CD4-positive, CD25-positive, alpha-beta regulatory T cell (primary cell): ENCODE measurements at regions not wholly inside any gene's neighbourhood (a gene's known extent, or its start where the extent isn't known, plus 50 kb on each side); places are given as distances from the start of the nearest gene placed in this dataset.

Source experiments
- ATAC-seq, 2 donors: fragments of 150-1000 bp; cut with Tn5 transposase; one replicate each; pipeline ENCODE4 v1.10.0; 2021; ENCODE audit warnings: low read depth in 2 of 2, moderate number of reproducible peaks in 2 of 2, moderate library complexity in 1 of 2
- DNase-seq, 3 donors: peaks; one replicate each; pipeline versions ENCODE4 v3.0.0 to v3.0.0-alpha.2; 2012 to 2022; ENCODE audit warnings: mixed read lengths in 1 of 3
- H3K27ac ChIP-seq: one replicate; pipeline ENCODE4 v1.7.0; 2013; ENCODE audit warnings: mild to moderate bottlenecking, low read length; ENCODE audit not compliant: insufficient read depth, poor library complexity, severe bottlenecking
- H3K27me3 ChIP-seq: one replicate; pipeline ENCODE4 v1.7.0; 2013; ENCODE audit warnings: low read length; ENCODE audit not compliant: control insufficient read depth, insufficient read depth
- H3K36me3 ChIP-seq: one replicate; pipeline ENCODE4 v1.7.0; 2013; ENCODE audit warnings: mild to moderate bottlenecking, low read length, moderate library complexity; ENCODE audit not compliant: control insufficient read depth, insufficient read depth
- H3K4me1 ChIP-seq: 2 replicates; pipeline ENCODE4 v1.7.0; 2013; ENCODE audit warnings: mild to moderate bottlenecking, low read length; ENCODE audit not compliant: insufficient read depth, control insufficient read depth, poor library complexity, severe bottlenecking
- H3K4me3 ChIP-seq: one replicate; pipeline ENCODE4 v1.7.0; 2013; ENCODE audit warnings: low read depth, mild to moderate bottlenecking, low read length, moderate library complexity
- H3K9me3 ChIP-seq, 2 experiments: 1 replicate in 1 of 2; 2 replicates in 1 of 2; pipeline ENCODE4 v1.7.0; 2013; ENCODE audit warnings: low read length in 2 of 2, mild to moderate bottlenecking in 1 of 2, moderate library complexity in 1 of 2; ENCODE audit not compliant: control insufficient read depth in 2 of 2
- H3K27ac Mint-ChIP-seq, 3 donors: one replicate each; pipeline ENCODE4 v1.8.0; 2020 to 2022; ENCODE audit warnings: mild to moderate bottlenecking in 3 of 3, mixed read lengths in 3 of 3, moderate library complexity in 2 of 3
- H3K27me3 Mint-ChIP-seq: one replicate; pipeline ENCODE4 v1.8.0; 2022; ENCODE audit warnings: mild to moderate bottlenecking, mixed read lengths
- H3K36me3 Mint-ChIP-seq: one replicate; pipeline ENCODE4 v1.8.0; 2020; ENCODE audit warnings: mixed read lengths
- H3K4me1 Mint-ChIP-seq, 4 donors: one replicate each; pipeline ENCODE4 v1.8.0; 2020 to 2022; ENCODE audit warnings: mixed read lengths in 4 of 4, mild to moderate bottlenecking in 1 of 4
- H3K4me3 Mint-ChIP-seq, 4 donors: one replicate each; pipeline ENCODE4 v1.8.0; 2020 to 2022; ENCODE audit warnings: mild to moderate bottlenecking in 4 of 4, mixed read lengths in 4 of 4, moderate library complexity in 3 of 4
- H3K9me3 Mint-ChIP-seq, 7 donors: one replicate each; pipeline ENCODE4 v1.8.0; 2020 to 2022; ENCODE audit warnings: mixed read lengths in 7 of 7, mild to moderate bottlenecking in 3 of 7, moderate library complexity in 2 of 7

DNA sequence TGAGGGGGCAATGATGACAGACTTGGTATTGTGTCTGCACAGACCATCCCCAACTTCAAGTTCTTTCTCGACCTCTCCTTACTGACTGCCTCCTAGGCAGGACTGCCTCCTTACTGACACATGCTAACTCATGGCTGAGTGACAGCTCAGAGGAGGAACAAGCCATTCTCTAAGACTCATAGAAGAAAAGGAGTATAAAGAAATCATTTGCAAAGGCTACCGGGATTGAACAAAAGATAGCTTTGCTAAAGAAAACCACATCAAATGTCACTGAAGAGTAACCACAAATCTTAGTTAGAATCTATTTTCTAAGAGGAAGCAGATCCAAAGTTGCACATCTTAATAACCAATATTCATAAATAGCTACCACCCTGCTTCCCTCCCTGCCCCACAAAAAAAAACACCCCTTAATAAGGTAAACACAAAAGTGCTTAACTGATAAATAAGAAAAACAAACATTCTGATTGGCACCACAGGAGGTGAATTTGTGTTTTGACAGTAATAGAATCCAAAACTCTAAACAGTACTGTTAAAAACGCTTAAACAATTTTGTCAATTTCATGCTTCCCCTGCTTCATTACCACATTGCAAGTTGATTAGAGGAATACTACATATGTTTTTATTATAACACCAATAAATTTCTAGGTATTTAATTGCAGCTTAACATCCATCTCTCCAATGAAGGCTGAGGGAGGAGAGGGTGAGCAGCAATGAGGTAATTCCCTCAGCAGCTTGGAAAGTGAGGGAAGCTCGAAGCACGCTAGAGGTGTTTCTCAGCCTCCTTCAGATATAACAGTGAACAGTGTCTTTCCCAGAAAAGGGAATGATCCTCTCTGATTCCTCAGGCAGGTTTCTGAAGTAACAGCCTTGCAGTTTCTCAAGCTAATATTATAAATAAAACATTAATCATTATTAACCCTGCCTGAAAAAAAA, 160.0 kb downstream of the HNRNPD start:
- Histone ChIP-seq H3K4me1 (peaks cover 9% of the 10 kb centered on the region), H3K27ac (no peak overlapping the region), H3K9me3 (no peaks in the 10 kb centered on the region), H3K4me3 (peak overlapping the region; percentile 23), H3K36me3 (no peaks in the 10 kb centered on the region), H3K27me3 (no peaks in the 10 kb centered on the region)
- Mint-ChIP-seq H3K4me3 (peak overlapping the region in 2 of 4 donors; percentile 61 to 70), H3K4me1 (peaks cover 5 to 21% (median 8%) of the 10 kb centered on the region in 4 donors), H3K36me3 (no peaks in the 10 kb centered on the region), H3K9me3 (peaks cover 0 to 2% (median 0%) of the 10 kb centered on the region in 7 donors), H3K27me3 (peaks cover 9% of the 10 kb centered on the region), H3K27ac (peak overlapping the region; percentile 18 to 66 (median 59))
- ATAC-seq, result peak; percentile 67 to 82
- DNase-seq, result peak in 2 of 3 donors; percentile 52 to 63

DNA sequence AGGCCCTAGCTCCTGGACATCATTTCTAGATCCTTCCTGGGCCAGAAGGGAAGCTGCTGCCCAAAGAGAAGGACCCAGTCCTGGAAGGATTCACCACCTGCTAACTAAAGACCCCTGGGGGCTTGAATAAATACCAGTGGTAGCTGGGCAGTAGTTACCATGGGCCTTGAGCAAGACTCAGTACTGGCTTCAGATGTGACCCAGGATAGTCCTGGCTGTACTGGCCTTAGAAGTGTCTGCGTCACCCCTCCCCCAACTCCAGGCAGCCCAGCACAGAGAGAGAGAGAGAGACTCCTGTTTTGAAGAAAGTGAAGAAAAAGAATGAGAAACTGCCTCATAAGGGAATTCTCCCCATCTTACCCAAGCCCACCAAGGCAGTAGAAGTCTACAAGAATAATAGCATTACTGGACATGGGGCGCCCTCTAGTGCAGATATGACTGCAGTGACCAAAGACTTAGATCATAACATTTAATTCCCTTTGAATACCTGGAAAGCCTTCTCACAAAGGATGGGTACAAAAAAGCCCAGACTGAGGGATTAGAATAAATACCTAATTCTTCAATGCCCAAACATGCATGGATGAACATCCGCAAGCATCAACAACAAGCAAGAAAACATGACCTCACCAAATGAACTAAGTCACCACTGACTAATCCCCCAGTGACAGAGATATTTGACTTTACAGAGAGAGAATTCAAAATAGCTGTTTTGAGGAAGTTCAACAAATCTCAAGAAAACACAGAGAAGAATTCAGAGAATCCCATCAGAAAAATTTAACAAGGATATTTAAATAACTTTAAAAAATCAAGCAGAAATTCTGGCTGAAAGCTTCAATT, 171.8 kb downstream of the HNRNPD start:
- DNase-seq (peak; percentile 12 to 57 (median 42)), ATAC-seq (peak in 1 of 2 donors; percentile 39)
- Mint-ChIP-seq H3K27ac (peak overlapping the region in 1 of 3 donors; percentile 39), H3K4me1 (peaks cover 0 to 3% (median 0%) of the 10 kb centered on the region in 4 donors), H3K27me3 (peaks cover 2% of the 10 kb centered on the region), H3K4me3 (no peak overlapping the region), H3K36me3 (no peaks in the 10 kb centered on the region), H3K9me3 (no peaks in the 10 kb centered on the region)
- Histone ChIP-seq H3K36me3 (no peaks in the 10 kb centered on the region), H3K4me3 (no peak overlapping the region), H3K27ac (no peak overlapping the region), H3K4me1 (no peaks in the 10 kb centered on the region), H3K9me3 (no peaks in the 10 kb centered on the region), H3K27me3 (peaks cover 3% of the 10 kb centered on the region)

DNA sequence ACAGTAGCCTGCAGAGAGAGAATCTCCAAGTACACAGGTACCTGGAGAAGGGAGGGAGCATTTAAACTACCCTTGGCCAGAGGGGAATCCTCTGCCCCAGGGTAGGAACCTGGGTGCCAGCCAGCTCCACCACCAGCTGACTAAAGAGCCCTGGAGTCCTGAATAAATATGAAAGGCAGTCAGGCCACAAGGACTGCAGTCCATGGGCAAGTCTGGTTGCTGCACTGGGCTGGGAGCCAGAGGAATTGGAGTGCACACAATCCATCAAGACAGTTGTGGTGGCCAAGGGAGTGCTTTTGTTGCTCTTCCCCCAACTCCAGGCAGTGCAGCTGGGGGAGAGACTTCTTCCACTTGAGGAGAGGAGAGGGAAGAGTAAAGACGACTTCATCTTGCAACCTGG, 172.5 kb downstream of the HNRNPD start:
- peaks cover 0 to 3% (median 0%) of the 10 kb centered on the region in 4 donors for H3K4me1 Mint-ChIP-seq
- H3K9me3 Mint-ChIP-seq, result no peaks in the 10 kb centered on the region
- Histone ChIP-seq H3K36me3 (no peaks in the 10 kb centered on the region), H3K4me3 (no peak overlapping the region), H3K4me1 (no peaks in the 10 kb centered on the region), H3K27me3 (peaks cover 2% of the 10 kb centered on the region), H3K27ac (no peak overlapping the region), H3K9me3 (no peaks in the 10 kb centered on the region)
- no peak overlapping the region for H3K4me3 Mint-ChIP-seq
- no peaks in the 10 kb centered on the region for H3K36me3 Mint-ChIP-seq
- peak overlapping the region in 2 of 3 donors; percentile 39 to 49 for H3K27ac Mint-ChIP-seq
- DNase-seq (no peak), ATAC-seq (no peak)
- no peaks in the 10 kb centered on the region for H3K27me3 Mint-ChIP-seq

DNA sequence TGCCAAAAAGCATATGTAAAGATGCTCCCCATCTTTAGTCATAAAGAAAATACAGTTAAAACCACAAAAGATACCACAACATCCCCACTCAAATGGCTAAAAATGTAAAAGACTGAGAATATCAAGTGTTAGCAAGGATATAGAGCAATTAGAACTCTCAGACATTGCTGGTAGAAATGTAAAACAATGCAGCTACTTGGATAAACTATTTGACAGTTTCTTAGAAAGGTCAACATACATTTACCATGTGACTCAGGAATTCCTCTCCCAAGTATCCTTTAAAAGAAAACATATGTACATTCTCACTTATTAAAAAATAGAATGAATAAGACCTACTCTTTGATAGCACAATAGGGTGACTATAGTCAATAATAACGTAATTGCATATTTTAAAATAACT, 173.7 kb downstream of the HNRNPD start:
- Histone ChIP-seq H3K4me3 (no peak overlapping the region), H3K36me3 (no peaks in the 10 kb centered on the region), H3K9me3 (no peaks in the 10 kb centered on the region), H3K27me3 (peaks cover 2% of the 10 kb centered on the region), H3K4me1 (no peaks in the 10 kb centered on the region), H3K27ac (no peak overlapping the region)
- DNase-seq (no peak), ATAC-seq (no peak)
- H3K27ac Mint-ChIP-seq, result no peak overlapping the region
- H3K4me3 Mint-ChIP-seq, result no peak overlapping the region
- H3K27me3 Mint-ChIP-seq, result no peaks in the 10 kb centered on the region
- H3K9me3 Mint-ChIP-seq, result no peaks in the 10 kb centered on the region
- peaks cover 0 to 3% (median 0%) of the 10 kb centered on the region in 4 donors for H3K4me1 Mint-ChIP-seq
- H3K36me3 Mint-ChIP-seq, result no peaks in the 10 kb centered on the region

DNA sequence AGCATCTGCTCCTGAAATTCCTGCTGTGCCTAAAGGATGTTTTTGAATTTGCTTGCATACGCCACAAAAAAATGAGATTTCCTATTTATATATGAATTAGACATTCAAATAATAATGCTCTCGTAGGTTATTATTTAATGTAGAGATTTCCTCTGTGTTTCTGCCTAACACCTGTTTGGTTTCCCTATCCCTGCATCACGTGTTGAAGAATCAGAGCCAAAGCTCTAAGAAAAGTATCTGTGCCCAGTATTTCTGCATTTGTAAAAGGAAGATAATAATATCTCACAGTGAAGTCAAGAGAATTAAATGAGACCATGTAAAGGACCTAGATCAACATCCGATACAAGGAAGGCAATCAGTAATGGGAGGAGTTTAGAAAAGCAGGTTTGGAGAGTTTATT, 179.5 kb downstream of the HNRNPD start:
- ATAC-seq, result no peak
- H3K27ac Mint-ChIP-seq, result peak overlapping the region in 1 of 3 donors; percentile 9
- no peaks in the 10 kb centered on the region for H3K27me3 Mint-ChIP-seq

DNA sequence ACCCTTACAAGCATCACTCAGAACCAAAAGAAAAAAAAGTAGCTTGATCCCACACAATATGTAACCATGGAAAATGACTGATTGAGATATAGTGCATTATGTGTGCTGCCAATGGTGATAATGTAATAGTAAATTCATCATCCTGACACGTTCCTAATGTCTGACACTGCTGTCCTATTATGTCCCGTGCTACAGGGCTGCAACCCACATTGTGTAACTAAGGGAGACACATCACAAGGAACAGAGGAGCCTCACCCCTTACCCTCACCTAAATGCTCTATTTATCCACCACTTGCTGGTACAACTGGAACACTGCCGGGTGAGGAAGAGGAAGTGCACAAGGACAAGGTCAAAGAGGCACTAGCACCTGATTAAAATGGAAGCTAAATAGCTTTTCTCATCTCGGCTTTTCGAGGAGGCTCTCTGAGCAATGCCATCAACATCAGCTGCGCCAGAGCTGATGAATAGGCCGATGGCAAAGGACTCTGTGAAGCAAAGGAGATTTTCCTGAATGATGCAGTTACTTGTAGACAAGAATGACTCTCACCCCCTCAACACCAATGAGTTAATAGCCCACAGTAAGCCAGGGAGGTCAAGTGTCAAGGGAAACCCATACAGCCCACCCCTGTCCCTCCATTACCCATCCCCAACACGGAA, 181.6 kb downstream of the HNRNPD start:
- peaks cover 0 to 1% (median 0%) of the 10 kb centered on the region in 7 donors for H3K9me3 Mint-ChIP-seq
- DNase-seq, result no peak
- Histone ChIP-seq H3K27me3 (no peaks in the 10 kb centered on the region), H3K27ac (no peak overlapping the region), H3K4me1 (no peaks in the 10 kb centered on the region), H3K9me3 (no peaks in the 10 kb centered on the region), H3K36me3 (no peaks in the 10 kb centered on the region), H3K4me3 (no peak overlapping the region)
- H3K27ac Mint-ChIP-seq, result peak overlapping the region in 1 of 3 donors; percentile 4
- no peak overlapping the region for H3K4me3 Mint-ChIP-seq
- no peak for ATAC-seq
- H3K27me3 Mint-ChIP-seq, result peaks cover 4% of the 10 kb centered on the region
- H3K4me1 Mint-ChIP-seq, result no peaks in the 10 kb centered on the region
- no peaks in the 10 kb centered on the region for H3K36me3 Mint-ChIP-seq

More for the DNA sequence above, 179.5 kb downstream of the HNRNPD start:
- H3K9me3 ChIP-seq, result no peaks in the 10 kb centered on the region
- no peak for DNase-seq
- no peak overlapping the region for H3K4me3 ChIP-seq
- H3K4me1 Mint-ChIP-seq, result no peaks in the 10 kb centered on the region
- H3K36me3 Mint-ChIP-seq, result no peaks in the 10 kb centered on the region
- no peaks in the 10 kb centered on the region for H3K4me1 ChIP-seq
- H3K36me3 ChIP-seq, result no peaks in the 10 kb centered on the region
- no peak overlapping the region for H3K4me3 Mint-ChIP-seq
- no peak overlapping the region for H3K27ac ChIP-seq
- H3K27me3 ChIP-seq, result no peaks in the 10 kb centered on the region
- no peaks in the 10 kb centered on the region for H3K9me3 Mint-ChIP-seq

DNA sequence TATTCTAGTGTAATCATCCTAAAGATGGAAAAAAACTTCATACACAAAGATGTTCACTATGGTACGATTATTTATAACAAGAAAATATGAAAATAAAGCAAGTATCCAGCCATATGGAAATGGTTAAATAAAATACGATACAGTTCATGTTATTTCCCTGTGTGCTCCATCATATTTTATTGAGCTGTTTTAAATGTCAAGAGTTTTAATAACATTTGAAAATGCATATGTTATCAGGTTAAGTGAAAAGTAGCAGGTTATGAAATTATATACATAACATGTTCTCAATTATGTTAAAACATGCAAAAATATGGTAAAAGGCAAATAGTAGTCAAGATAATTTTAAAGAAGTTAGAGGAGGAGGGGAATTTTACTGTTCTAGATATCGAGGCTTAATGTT, 192.0 kb downstream of the HNRNPD start:
- Mint-ChIP-seq H3K9me3 (peaks cover 0 to 8% (median 0%) of the 10 kb centered on the region in 7 donors), H3K4me1 (no peaks in the 10 kb centered on the region), H3K27me3 (peaks cover under 1% of the 10 kb centered on the region), H3K36me3 (no peaks in the 10 kb centered on the region), H3K4me3 (no peak overlapping the region), H3K27ac (no peak overlapping the region)
- Histone ChIP-seq H3K27me3 (no peaks in the 10 kb centered on the region), H3K27ac (no peak overlapping the region), H3K9me3 (no peaks in the 10 kb centered on the region), H3K36me3 (no peaks in the 10 kb centered on the region), H3K4me1 (no peaks in the 10 kb centered on the region), H3K4me3 (no peak overlapping the region)
- DNase-seq (no peak), ATAC-seq (no peak)
